Tibial nerve (tissue), 4 donors: ENCODE measurements at regions not wholly inside any gene's neighbourhood (a gene's known extent, or its start where the extent isn't known, plus 50 kb on each side); places are given as distances from the start of the nearest gene placed in this dataset.
"Not testable (repeated sequence)": the region's sequence is repeated elsewhere in the genome, so short reads cannot be mapped to it uniquely, and the experiment has no call there.

Experiments used
- DNase-seq, 2 donors: peaks; one replicate each; pipeline ENCODE4 v3.0.0-alpha.2; 2019; ENCODE audit warnings: low spot score in 2 of 2
- H3K27ac ChIP-seq, 4 donors: fragments of 200-600 bp; sonication (generic) in 3 of 4; one replicate each; pipeline ENCODE4 v1.5.1; 2017 to 2019; ENCODE audit warnings: mild to moderate bottlenecking in 1 of 4
- H3K27me3 ChIP-seq, 2 donors: fragments of 200-600 bp; sonication (generic) in 1 of 2; one replicate each; pipeline versions ENCODE4 v1.5.1 to v1.6.0; 2017 to 2019
- H3K36me3 ChIP-seq, 3 donors: fragments of 200-600 bp; sonication (generic); one replicate each; pipeline ENCODE4 v1.5.1; 2018 to 2019
- H3K4me1 ChIP-seq, 4 donors: fragments of 200-600 bp; sonication (generic) in 3 of 4; one replicate each; pipeline ENCODE4 v1.5.1; 2017 to 2019
- H3K4me3 ChIP-seq, 4 donors: fragments of 200-600 bp; sonication (generic) in 3 of 4; one replicate each; pipeline ENCODE4 v1.5.1; 2017 to 2019; ENCODE audit warnings: mild to moderate bottlenecking in 1 of 4, moderate library complexity in 1 of 4
- H3K9me3 ChIP-seq, 4 donors: fragments of 200-600 bp; sonication (generic) in 3 of 4; one replicate each; pipeline ENCODE4 v1.5.1; 2017 to 2019
- EP300 ChIP-seq, 2 donors: sonication (generic); formaldehyde crosslinking; IDR thresholded peaks; one replicate each; pipeline ENCODE4 v1.6.1; 2017; ENCODE audit warnings: antibody characterized with exemption in 2 of 2, mild to moderate bottlenecking in 1 of 2
- POLR2A ChIP-seq, 2 donors: fragments of 450-650 bp; IDR thresholded peaks; one replicate each; pipeline ENCODE4 v1.6.1; 2017; ENCODE audit warnings: antibody characterized with exemption in 2 of 2, mild to moderate bottlenecking in 2 of 2, moderate library complexity in 2 of 2
- WGBS, 2 donors: methylation state at CpG; one replicate each; pipeline ENCODE4 v1.1.5; 2018; 5-methylcytosine and 5-hydroxymethylcytosine counted together
- TF ChIP-seq, protein P1 (sequence below), 5 experiments: fragments of 200-600 bp in 3 of 5; fragments of 450-650 bp in 2 of 5; sonication (generic) in 3 of 5; IDR thresholded peaks; one replicate each; pipeline ENCODE4 v1.5.1; 2016 to 2019; ENCODE audit warnings: antibody characterized with exemption in 5 of 5, mild to moderate bottlenecking in 3 of 5, moderate library complexity in 2 of 5

DNA sequence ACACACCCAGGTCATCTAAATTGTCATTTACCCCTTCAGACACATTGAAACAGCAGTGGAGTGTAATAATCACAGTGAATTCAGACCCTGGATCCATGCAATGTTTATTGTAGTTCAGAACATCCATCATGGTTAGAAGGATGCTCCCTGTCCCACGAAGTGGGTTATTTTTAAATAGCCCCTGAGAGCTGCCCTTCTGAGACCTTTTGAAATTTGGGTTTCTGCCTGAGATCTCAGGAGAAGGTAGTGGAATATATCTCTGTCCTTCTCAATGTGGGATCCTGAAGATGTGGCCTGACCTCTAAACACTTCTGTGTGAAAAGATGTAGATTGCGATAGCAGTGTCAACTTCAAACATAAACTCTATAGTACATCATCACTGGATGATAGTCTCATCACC is 1080.6 kb downstream of the TMEM121 start:
- Histone ChIP-seq H3K4me3 (no peak overlapping the region), H3K36me3 (no peaks in the 10 kb centered on the region), H3K9me3 (no peaks in the 10 kb centered on the region), H3K4me1 (no peaks in the 10 kb centered on the region), H3K27ac (no peak overlapping the region), H3K27me3 (no peaks in the 10 kb centered on the region)
- TF ChIP-seq, protein P1, sequence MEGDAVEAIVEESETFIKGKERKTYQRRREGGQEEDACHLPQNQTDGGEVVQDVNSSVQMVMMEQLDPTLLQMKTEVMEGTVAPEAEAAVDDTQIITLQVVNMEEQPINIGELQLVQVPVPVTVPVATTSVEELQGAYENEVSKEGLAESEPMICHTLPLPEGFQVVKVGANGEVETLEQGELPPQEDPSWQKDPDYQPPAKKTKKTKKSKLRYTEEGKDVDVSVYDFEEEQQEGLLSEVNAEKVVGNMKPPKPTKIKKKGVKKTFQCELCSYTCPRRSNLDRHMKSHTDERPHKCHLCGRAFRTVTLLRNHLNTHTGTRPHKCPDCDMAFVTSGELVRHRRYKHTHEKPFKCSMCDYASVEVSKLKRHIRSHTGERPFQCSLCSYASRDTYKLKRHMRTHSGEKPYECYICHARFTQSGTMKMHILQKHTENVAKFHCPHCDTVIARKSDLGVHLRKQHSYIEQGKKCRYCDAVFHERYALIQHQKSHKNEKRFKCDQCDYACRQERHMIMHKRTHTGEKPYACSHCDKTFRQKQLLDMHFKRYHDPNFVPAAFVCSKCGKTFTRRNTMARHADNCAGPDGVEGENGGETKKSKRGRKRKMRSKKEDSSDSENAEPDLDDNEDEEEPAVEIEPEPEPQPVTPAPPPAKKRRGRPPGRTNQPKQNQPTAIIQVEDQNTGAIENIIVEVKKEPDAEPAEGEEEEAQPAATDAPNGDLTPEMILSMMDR (IDR thresholded peaks at IDR 0.05), result no peak
- TF ChIP-seq POLR2A (IDR thresholded peaks at IDR 0.05), result no peak
- no peak for TF ChIP-seq EP300 (IDR thresholded peaks at IDR 0.05)
- DNase-seq, result no peak
- 48 to 50% methylated on average over 2 of the region's 2 CpGs for WGBS, 2 donors

DNA sequence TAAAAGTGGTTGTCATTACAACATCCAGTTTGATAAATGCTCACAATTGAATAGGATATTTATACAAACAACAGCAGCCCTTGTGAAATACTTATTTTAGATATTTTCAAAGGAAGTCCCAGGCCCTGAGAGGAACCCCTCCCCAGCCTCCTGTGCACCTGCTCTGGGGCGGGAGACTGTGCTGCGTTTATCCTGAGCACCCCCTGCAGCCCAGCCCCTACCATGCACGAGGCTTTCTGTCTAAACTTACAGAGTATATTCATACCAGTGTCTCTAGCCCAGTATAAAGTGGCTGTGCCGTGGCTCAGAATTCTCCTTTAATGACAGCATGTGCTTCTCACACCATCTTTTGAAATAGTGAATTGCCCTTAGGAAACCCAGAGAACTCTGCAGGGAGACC is 1084.3 kb downstream of the TMEM121 start:
- H3K36me3 ChIP-seq, result no peaks in the 10 kb centered on the region
- no peaks in the 10 kb centered on the region for H3K27me3 ChIP-seq
- TF ChIP-seq POLR2A (IDR thresholded peaks at IDR 0.05), result no peak
- TF ChIP-seq, protein P1 (IDR thresholded peaks at IDR 0.05), result no peak
- no peak for TF ChIP-seq EP300 (IDR thresholded peaks at IDR 0.05)
- H3K27ac ChIP-seq, result no peak overlapping the region
- H3K4me1 ChIP-seq, result no peaks in the 10 kb centered on the region
- no peaks in the 10 kb centered on the region for H3K9me3 ChIP-seq
- WGBS, 2 donors, result 48 to 64% methylated on average over 4 of the region's 4 CpGs
- DNase-seq, result no peak
- no peak overlapping the region for H3K4me3 ChIP-seq

DNA sequence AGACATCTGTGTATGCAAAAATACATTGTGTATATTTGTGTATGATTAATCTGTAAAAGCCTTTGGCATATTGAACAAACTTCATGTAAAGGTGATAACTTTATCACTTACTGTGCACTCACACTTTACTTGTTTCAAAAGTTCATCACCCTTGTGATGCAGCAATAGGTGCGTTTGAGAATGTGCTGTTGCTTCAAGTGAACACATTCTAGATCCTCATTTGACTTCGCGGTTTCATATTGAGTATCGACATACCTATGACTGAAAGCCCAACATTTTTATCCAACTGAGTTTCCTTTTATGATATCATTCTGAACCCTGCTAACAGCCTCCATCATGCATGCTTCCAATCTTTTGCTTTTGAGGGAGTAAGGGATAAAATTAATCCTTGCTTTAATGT is 1086.9 kb downstream of the TMEM121 start:
- TF ChIP-seq POLR2A (IDR thresholded peaks at IDR 0.05) (no peak), EP300 (IDR thresholded peaks at IDR 0.05) (no peak)
- TF ChIP-seq, protein P1 (IDR thresholded peaks at IDR 0.05), result no peak
- Histone ChIP-seq H3K27ac (no peak overlapping the region), H3K27me3 (no peaks in the 10 kb centered on the region), H3K4me3 (no peak overlapping the region), H3K36me3 (no peaks in the 10 kb centered on the region), H3K9me3 (no peaks in the 10 kb centered on the region), H3K4me1 (no peaks in the 10 kb centered on the region)
- DNase-seq, result no peak
- WGBS, 2 donors, result 69 to 79% methylated on average over 4 of the region's 4 CpGs

DNA sequence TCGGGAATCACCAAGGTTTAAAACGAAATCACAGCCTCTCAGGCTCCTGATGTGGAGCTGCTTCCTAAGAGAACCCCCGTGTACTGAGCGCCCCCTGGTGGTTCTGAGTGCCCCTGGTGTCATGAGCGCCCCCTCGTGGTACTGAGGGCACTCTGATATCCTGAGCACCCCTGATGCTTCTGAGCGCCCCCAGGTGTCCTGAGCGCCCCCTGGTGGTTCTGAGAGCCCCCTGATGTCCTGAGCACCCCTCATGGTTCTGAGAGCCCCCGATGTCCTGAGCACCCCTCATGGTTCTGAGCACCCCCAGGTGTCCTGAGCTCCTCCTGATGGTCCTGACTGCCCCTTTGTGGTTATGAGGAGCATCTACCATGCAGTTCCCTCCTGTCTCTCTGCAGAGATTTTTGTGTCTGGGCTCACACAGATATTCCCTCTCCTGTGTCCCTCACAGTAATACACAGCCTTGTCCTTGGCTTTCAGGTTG is 1092.1 kb downstream of the TMEM121 start:
- 44 to 56% methylated on average over 8 to 9 of the region's 9 CpGs for WGBS, 2 donors
- not testable (repeated sequence) for H3K4me1 ChIP-seq, H3K4me3 ChIP-seq, H3K27ac ChIP-seq, H3K36me3 ChIP-seq, H3K27me3 ChIP-seq, H3K9me3 ChIP-seq
- DNase-seq, result peak in 1 of 2 donors; percentile 16
- TF ChIP-seq, protein P1 (IDR thresholded peaks at IDR 0.05), result peak in 2 of 5 experiments; percentile 8 to 28

DNA sequence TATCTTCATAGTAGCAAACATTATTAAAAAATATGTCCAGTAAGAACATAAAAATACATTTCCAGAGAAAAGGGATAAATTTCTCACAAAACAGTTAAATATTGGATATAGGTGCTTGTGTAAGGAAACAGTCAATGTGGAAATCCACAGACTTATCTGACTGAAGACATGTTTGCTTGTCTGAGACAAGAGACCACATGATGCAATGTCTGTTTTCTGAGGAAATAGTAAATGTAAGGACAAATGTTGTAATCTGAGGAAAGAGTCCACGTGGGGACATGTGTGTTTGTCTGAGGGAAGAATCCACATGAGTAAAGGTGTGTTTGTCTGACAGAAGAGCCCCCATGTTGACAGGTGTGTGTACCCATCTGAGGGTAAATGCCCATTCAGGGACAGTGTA is 1093.2 kb downstream of the TMEM121 start:
- Histone ChIP-seq H3K27me3 (no peaks in the 10 kb centered on the region), H3K36me3 (no peaks in the 10 kb centered on the region), H3K9me3 (no peaks in the 10 kb centered on the region), H3K4me3 (no peak overlapping the region), H3K27ac (no peak overlapping the region), H3K4me1 (no peaks in the 10 kb centered on the region)
- 2 to 6% methylated on average over 1 of the region's 1 CpG for WGBS, 2 donors
- TF ChIP-seq POLR2A (IDR thresholded peaks at IDR 0.05), result no peak
- TF ChIP-seq, protein P1 (IDR thresholded peaks at IDR 0.05), result no peak
- no peak for TF ChIP-seq EP300 (IDR thresholded peaks at IDR 0.05)
- DNase-seq, result no peak
